ENCODE measurements at regions not wholly inside any gene's neighbourhood (a gene's known extent, or its start where the extent isn't known, plus 50 kb on each side); places are given as distances from the start of the nearest gene placed in this dataset.

DNA sequence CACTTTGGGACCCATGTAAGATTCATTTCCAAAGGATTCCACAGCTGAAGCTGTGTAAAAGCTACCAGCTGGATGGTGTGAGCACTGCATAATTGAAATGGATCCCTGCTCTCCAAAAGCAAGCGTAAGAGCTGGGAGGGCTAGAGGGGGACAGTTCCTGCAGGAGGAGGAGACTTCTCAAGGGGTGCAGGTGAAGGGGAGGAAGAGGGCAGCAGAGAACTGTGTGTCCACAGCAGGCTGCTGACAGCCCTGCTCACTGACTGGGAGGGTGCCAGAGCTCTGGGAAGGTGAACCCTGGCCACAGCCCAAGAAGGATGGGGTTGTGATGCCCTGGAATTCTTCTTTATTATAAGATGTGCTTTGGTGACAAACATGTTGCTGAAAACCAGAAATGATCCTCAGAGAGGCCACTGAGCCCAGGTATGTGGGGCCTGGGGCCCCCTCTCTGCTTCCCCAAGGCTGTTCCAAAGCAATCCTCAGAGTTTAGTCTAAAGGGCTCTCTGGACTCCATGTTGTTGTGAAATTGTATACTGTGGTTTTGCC is 112.8 kb upstream of the SLC25A48 start:
- DNase-seq (ENCODE audit: low spot score), result no peak
- Mint-ChIP-seq H3K9me3 (ENCODE audit: low read depth) (no peaks in the 10 kb centered on the region), H3K27ac (ENCODE audit: unreplicated experiment) (no peak overlapping the region), H3K36me3 (ENCODE audit: low read depth) (no peaks in the 10 kb centered on the region), H3K4me1 (ENCODE audit: low read depth) (peaks cover 2% of the 10 kb centered on the region), H3K27me3 (ENCODE audit: low read depth) (peaks cover 42% of the 10 kb centered on the region), H3K4me3 (ENCODE audit: unreplicated experiment) (no peak overlapping the region)
- TF ChIP-seq, protein P1, sequence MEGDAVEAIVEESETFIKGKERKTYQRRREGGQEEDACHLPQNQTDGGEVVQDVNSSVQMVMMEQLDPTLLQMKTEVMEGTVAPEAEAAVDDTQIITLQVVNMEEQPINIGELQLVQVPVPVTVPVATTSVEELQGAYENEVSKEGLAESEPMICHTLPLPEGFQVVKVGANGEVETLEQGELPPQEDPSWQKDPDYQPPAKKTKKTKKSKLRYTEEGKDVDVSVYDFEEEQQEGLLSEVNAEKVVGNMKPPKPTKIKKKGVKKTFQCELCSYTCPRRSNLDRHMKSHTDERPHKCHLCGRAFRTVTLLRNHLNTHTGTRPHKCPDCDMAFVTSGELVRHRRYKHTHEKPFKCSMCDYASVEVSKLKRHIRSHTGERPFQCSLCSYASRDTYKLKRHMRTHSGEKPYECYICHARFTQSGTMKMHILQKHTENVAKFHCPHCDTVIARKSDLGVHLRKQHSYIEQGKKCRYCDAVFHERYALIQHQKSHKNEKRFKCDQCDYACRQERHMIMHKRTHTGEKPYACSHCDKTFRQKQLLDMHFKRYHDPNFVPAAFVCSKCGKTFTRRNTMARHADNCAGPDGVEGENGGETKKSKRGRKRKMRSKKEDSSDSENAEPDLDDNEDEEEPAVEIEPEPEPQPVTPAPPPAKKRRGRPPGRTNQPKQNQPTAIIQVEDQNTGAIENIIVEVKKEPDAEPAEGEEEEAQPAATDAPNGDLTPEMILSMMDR (IDR thresholded peaks at IDR 0.05), result no peak

DNA sequence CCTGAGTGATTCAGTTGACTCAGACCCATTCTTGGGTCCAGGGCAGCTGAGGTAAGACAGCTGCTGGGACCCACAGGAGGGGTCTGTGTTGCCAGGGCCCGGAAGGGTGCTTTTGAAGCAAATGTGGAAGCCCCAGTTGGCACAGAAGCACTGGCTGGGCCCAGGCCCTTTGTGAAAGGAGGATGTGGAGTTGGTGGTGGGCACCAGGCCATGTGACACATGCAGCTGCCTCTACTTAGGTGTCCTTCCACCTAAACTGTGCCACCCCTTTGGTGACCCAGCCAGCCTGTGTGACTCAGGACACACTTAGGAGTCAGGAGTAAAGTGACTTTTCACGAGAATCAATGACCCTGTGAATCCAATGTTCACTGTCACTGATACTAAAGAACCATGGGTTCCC is 114.3 kb upstream of the SLC25A48 start:
- no peak for DNase-seq (ENCODE audit: low spot score)
- no peaks in the 10 kb centered on the region for H3K9me3 Mint-ChIP-seq (ENCODE audit: low read depth)
- H3K36me3 Mint-ChIP-seq (ENCODE audit: low read depth), result no peaks in the 10 kb centered on the region
- H3K27ac Mint-ChIP-seq (ENCODE audit: unreplicated experiment), result no peak overlapping the region
- H3K27me3 Mint-ChIP-seq (ENCODE audit: low read depth), result peaks cover 44% of the 10 kb centered on the region
- peaks cover 2% of the 10 kb centered on the region for H3K4me1 Mint-ChIP-seq (ENCODE audit: low read depth)
- TF ChIP-seq, protein P1 (IDR thresholded peaks at IDR 0.05), result no peak
- H3K4me3 Mint-ChIP-seq (ENCODE audit: unreplicated experiment), result no peak overlapping the region

DNA sequence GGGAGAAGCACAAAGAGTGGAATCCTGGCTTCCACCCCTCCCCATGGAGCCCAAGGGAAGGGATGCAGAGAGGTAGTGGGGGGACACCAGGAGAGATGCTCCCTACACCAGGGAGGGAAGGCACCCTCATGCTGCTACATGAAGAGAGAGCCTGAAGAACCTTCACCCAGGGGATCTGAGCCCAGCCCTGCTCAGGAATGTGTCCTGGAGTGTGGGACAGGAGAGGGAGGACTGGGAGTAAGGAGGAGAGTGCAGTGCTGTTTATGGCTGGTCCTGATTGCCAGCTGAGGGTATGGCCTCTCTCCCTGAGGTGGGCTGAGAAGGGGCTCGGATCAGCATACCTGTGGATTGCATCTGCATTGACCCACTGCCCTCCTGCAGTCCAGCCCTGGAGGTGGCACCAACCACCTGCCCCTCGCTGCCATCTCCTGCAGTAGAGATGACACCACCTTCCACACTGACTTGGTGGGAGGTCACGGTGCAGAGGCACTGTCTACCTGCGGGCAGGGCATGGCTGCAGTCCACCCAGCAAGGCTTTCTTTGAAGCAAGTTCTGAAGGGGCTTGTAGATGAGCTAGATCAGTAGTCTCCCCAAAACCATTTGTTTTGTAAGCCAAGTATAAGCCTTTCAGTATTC is 114.9 kb upstream of the SLC25A48 start:
- no peak for DNase-seq (ENCODE audit: low spot score)
- TF ChIP-seq, protein P1 (IDR thresholded peaks at IDR 0.05), result no peak
- peaks cover 45% of the 10 kb centered on the region for H3K27me3 Mint-ChIP-seq (ENCODE audit: low read depth)

DNA sequence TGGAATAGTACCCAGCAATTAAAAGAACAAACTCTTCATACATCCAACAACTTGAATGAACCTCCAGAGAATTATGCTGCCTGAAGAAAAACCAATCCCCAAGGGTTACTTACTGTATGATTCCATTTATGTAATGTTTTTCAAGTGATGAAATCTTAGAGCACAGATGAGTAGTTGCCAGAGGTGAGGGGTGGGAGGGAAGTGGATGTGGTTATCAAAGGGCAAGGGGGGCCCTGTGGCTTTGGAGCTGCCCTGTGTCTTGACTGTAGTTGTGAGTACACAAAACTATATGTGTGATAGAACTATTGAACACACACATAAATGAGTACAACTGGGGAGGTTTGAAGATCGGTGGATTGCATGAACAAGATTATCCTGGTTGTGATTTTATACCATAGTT is 115.8 kb upstream of the SLC25A48 start:
- Mint-ChIP-seq H3K27ac (ENCODE audit: unreplicated experiment) (no peak overlapping the region), H3K27me3 (ENCODE audit: low read depth) (peaks cover 45% of the 10 kb centered on the region), H3K9me3 (ENCODE audit: low read depth) (peaks cover 3% of the 10 kb centered on the region), H3K4me3 (ENCODE audit: unreplicated experiment) (no peak overlapping the region), H3K36me3 (ENCODE audit: low read depth) (peaks cover 3% of the 10 kb centered on the region), H3K4me1 (ENCODE audit: low read depth) (peaks cover 13% of the 10 kb centered on the region)
- TF ChIP-seq, protein P1 (IDR thresholded peaks at IDR 0.05), result no peak
- DNase-seq (ENCODE audit: low spot score), result no peak

More for the DNA sequence above, 114.9 kb upstream of the SLC25A48 start:
- Mint-ChIP-seq H3K36me3 (ENCODE audit: low read depth) (peaks cover 3% of the 10 kb centered on the region), H3K4me1 (ENCODE audit: low read depth) (peaks cover 6% of the 10 kb centered on the region), H3K9me3 (ENCODE audit: low read depth) (peaks cover 3% of the 10 kb centered on the region), H3K4me3 (ENCODE audit: unreplicated experiment) (no peak overlapping the region), H3K27ac (ENCODE audit: unreplicated experiment) (no peak overlapping the region)

DNA sequence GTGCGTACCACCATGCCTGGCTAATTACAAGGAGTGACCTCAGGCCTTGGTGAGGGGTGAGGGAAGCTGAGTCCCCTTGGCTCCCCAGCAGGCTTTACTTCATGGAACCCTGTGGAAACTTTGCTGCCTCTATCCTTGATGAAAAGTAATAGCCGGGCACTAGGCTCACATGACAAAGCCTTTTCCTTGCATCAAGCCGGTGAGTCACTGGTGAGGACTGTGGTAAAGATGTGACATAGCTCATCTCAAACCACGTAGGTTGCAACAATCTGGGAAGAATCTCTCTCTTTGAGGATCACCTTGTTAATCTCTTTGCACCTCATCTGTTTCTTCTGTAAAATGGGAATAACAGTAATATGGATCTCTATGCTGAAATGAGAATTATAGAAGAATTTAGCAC is 116.3 kb upstream of the SLC25A48 start:
- peaks cover 3% of the 10 kb centered on the region for H3K36me3 Mint-ChIP-seq (ENCODE audit: low read depth)
- peaks cover 13% of the 10 kb centered on the region for H3K4me1 Mint-ChIP-seq (ENCODE audit: low read depth)
- H3K9me3 Mint-ChIP-seq (ENCODE audit: low read depth), result peaks cover 3% of the 10 kb centered on the region
- TF ChIP-seq, protein P1 (IDR thresholded peaks at IDR 0.05), result no peak
- no peak overlapping the region for H3K27ac Mint-ChIP-seq (ENCODE audit: unreplicated experiment)
- H3K27me3 Mint-ChIP-seq (ENCODE audit: low read depth), result peaks cover 46% of the 10 kb centered on the region
- H3K4me3 Mint-ChIP-seq (ENCODE audit: unreplicated experiment), result no peak overlapping the region
- no peak for DNase-seq (ENCODE audit: low spot score)

Measured in chondrocyte (in vitro differentiated cells).